ENCODE measurements at regions not wholly inside any gene's neighbourhood (a gene's known extent, or its start where the extent isn't known, plus 50 kb on each side); places are given as distances from the start of the nearest gene placed in this dataset.

DNA sequence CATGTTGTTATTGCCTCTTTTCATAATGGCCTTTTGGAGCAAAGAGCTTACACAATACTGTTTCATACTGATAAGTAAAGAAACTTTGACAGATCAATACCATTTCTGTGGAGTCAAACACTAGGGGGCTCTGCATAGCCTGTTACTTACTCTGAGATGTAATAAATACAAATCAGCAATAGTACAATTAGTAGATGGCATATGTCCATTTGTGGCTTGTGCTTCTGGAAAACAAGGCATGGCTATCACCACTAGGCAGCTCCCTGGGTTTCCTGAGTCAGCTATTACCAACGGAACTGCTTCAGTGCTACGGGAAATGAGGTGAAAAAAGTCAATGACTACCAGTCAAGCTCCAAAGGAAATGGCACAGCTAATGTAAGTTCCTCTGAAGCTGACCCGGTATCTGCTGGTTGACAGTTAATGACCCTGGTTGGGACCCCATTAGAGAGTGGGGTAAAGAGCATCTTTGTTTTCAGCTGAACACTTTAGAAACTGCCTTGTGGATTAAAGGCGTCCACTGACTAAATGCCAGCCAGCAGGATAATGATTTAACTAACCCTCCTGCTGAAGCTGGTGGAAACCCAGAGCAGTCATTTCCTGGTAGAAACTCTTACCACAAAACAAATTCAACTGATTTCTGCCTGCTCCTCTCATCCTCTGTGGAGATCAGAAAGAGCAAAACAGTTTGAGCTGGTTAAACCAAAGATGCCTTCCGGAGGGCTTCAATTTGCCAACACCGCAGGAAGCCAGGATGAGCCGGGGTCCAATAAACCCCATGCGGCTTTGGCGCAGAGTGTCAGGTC, 69.0 kb upstream of the FAM169A start:
- no peak overlapping the region for H3K27ac ChIP-seq (ENCODE audit: low read depth in 2 of 2, low read length in 1 of 2)
- H3K4me3 ChIP-seq (ENCODE audit: low read depth in 1 of 2, low read length in 2 of 2), result no peak overlapping the region
- WGBS, 2 donors, result 45 to 48% methylated on average over 9 of the region's 9 CpGs
- no peaks in the 10 kb centered on the region for H3K27me3 ChIP-seq (ENCODE audit: control insufficient read depth in 1 of 2, insufficient read depth in 2 of 2, low read length in 2 of 2)
- H3K36me3 ChIP-seq (ENCODE audit: control insufficient read depth in 2 of 2, insufficient read depth in 2 of 2, low read length in 1 of 2), result no peaks in the 10 kb centered on the region
- no peaks in the 10 kb centered on the region for H3K9me3 ChIP-seq (ENCODE audit: control insufficient read depth in 2 of 2, insufficient read depth in 1 of 2, low read depth in 1 of 2, low read length in 1 of 2)
- H3K4me1 ChIP-seq (ENCODE audit: control insufficient read depth in 2 of 2, insufficient read depth in 2 of 2, low read length in 1 of 2), result no peaks in the 10 kb centered on the region

- Histone ChIP-seq H3K27ac (ENCODE audit: low read depth in 2 of 2, low read length in 1 of 2) (no peak overlapping the region), H3K4me1 (ENCODE audit: control insufficient read depth in 2 of 2, insufficient read depth in 2 of 2, low read length in 1 of 2) (peaks cover 0 to 3% of the 10 kb centered on the region in 2 donors), H3K4me3 (ENCODE audit: low read depth in 1 of 2, low read length in 2 of 2) (no peak overlapping the region), H3K9me3 (ENCODE audit: control insufficient read depth in 2 of 2, insufficient read depth in 1 of 2, low read depth in 1 of 2, low read length in 1 of 2) (no peaks in the 10 kb centered on the region), H3K27me3 (ENCODE audit: control insufficient read depth in 1 of 2, insufficient read depth in 2 of 2, low read length in 2 of 2) (no peaks in the 10 kb centered on the region), H3K36me3 (ENCODE audit: control insufficient read depth in 2 of 2, insufficient read depth in 2 of 2, low read length in 1 of 2) (no peaks in the 10 kb centered on the region)
- WGBS, 2 donors, result 77 to 82% methylated on average over 2 of the region's 2 CpGs
Observed at GRCh38 chr5:74927336-74927735, 61.1 kb upstream of the FAM169A start.

GRCh38 chr5:74919487-74919886, 53.3 kb upstream of the FAM169A start:
- H3K27ac ChIP-seq (ENCODE audit: low read depth in 2 of 2, low read length in 1 of 2), result no peak overlapping the region
- no peaks in the 10 kb centered on the region for H3K27me3 ChIP-seq (ENCODE audit: control insufficient read depth in 1 of 2, insufficient read depth in 2 of 2, low read length in 2 of 2)
- 7 to 8% methylated on average over 6 of the region's 6 CpGs for WGBS, 2 donors
- no peak overlapping the region for H3K4me3 ChIP-seq (ENCODE audit: low read depth in 1 of 2, low read length in 2 of 2)
- H3K4me1 ChIP-seq (ENCODE audit: control insufficient read depth in 2 of 2, insufficient read depth in 2 of 2, low read length in 1 of 2), result no peaks in the 10 kb centered on the region
- no peaks in the 10 kb centered on the region for H3K36me3 ChIP-seq (ENCODE audit: control insufficient read depth in 2 of 2, insufficient read depth in 2 of 2, low read length in 1 of 2)
- no peaks in the 10 kb centered on the region for H3K9me3 ChIP-seq (ENCODE audit: control insufficient read depth in 2 of 2, insufficient read depth in 1 of 2, low read depth in 1 of 2, low read length in 1 of 2)

DNA sequence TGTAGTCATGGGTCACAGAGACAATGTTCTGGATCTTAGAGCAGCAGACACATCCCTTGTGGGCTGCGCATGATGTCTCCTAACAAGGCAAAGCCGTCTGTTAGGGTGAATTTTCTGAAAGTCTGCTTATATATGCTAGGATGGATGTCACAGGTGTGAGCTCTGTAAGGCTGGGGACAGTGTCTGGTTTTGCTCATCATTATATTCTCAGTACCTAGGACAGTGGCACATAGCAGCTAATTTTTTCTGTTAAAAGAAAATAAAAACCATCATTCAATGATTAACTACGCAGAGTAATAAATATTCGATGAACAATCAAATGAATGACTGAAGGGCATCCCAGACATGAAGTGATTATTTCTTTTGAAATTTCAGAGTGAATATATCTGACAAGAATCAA, 52.9 kb upstream of the FAM169A start:
- Histone ChIP-seq H3K27me3 (ENCODE audit: control insufficient read depth in 1 of 2, insufficient read depth in 2 of 2, low read length in 2 of 2) (no peaks in the 10 kb centered on the region), H3K4me1 (ENCODE audit: control insufficient read depth in 2 of 2, insufficient read depth in 2 of 2, low read length in 1 of 2) (no peaks in the 10 kb centered on the region), H3K4me3 (ENCODE audit: low read depth in 1 of 2, low read length in 2 of 2) (no peak overlapping the region), H3K27ac (ENCODE audit: low read depth in 2 of 2, low read length in 1 of 2) (no peak overlapping the region), H3K36me3 (ENCODE audit: control insufficient read depth in 2 of 2, insufficient read depth in 2 of 2, low read length in 1 of 2) (no peaks in the 10 kb centered on the region), H3K9me3 (ENCODE audit: control insufficient read depth in 2 of 2, insufficient read depth in 1 of 2, low read depth in 1 of 2, low read length in 1 of 2) (no peaks in the 10 kb centered on the region)
- WGBS, 2 donors, result 79 to 82% methylated on average over 4 of the region's 4 CpGs

DNA sequence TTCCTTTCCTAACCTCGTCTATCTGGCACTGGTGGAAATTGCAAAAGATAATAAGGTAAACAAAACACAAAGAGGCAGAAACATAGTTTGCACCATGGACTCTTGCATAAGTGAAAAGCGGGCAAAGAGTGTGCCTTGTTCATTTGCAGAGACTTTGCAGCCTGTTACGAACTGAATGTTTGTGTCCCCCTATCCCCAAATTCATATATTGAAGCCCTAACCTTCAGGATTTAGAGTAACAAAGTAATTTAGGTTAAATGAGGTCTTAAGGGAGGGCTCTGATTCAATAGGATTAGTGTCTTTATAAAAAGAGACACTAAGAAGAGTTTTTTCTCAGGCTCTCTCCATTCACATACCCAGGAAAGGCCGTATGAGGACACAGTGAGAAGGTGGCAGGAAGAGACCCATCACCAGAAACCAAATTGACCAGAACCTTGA, 52.1 kb upstream of the FAM169A start:
- Histone ChIP-seq H3K4me1 (ENCODE audit: control insufficient read depth in 2 of 2, insufficient read depth in 2 of 2, low read length in 1 of 2) (no peaks in the 10 kb centered on the region), H3K27ac (ENCODE audit: low read depth in 2 of 2, low read length in 1 of 2) (no peak overlapping the region), H3K36me3 (ENCODE audit: control insufficient read depth in 2 of 2, insufficient read depth in 2 of 2, low read length in 1 of 2) (no peaks in the 10 kb centered on the region), H3K9me3 (ENCODE audit: control insufficient read depth in 2 of 2, insufficient read depth in 1 of 2, low read depth in 1 of 2, low read length in 1 of 2) (no peaks in the 10 kb centered on the region), H3K4me3 (ENCODE audit: low read depth in 1 of 2, low read length in 2 of 2) (no peak overlapping the region), H3K27me3 (ENCODE audit: control insufficient read depth in 1 of 2, insufficient read depth in 2 of 2, low read length in 2 of 2) (no peaks in the 10 kb centered on the region)
- WGBS, 2 donors, result 79 to 82% methylated on average over 4 of the region's 4 CpGs

- no peak overlapping the region for H3K4me3 ChIP-seq (ENCODE audit: low read depth in 1 of 2, low read length in 2 of 2)
- H3K9me3 ChIP-seq (ENCODE audit: control insufficient read depth in 2 of 2, insufficient read depth in 1 of 2, low read depth in 1 of 2, low read length in 1 of 2), result no peaks in the 10 kb centered on the region
- H3K27me3 ChIP-seq (ENCODE audit: control insufficient read depth in 1 of 2, insufficient read depth in 2 of 2, low read length in 2 of 2), result no peaks in the 10 kb centered on the region
- H3K27ac ChIP-seq (ENCODE audit: low read depth in 2 of 2, low read length in 1 of 2), result no peak overlapping the region
- H3K36me3 ChIP-seq (ENCODE audit: control insufficient read depth in 2 of 2, insufficient read depth in 2 of 2, low read length in 1 of 2), result no peaks in the 10 kb centered on the region
- no peaks in the 10 kb centered on the region for H3K4me1 ChIP-seq (ENCODE audit: control insufficient read depth in 2 of 2, insufficient read depth in 2 of 2, low read length in 1 of 2)
- WGBS, 2 donors, result 68 to 78% methylated on average over 7 of the region's 7 CpGs
Observed at GRCh38 chr5:74916831-74917710, 50.9 kb upstream of the FAM169A start.
